BLaER1 treated with 17β-estradiol and CSF1 and Interleukin-3, amounts not matched to agents 10 nM and 100 nM (cell line): ENCODE measurements at regions not wholly inside any gene's neighbourhood (a gene's known extent, or its start where the extent isn't known, plus 50 kb on each side); places are given as distances from the start of the nearest gene placed in this dataset.

Experiments
- H3K27ac ChIP-seq, 11 experiments: shearing (Covaris generic); formaldehyde crosslinking; 2 replicates each; pipeline ENCODE4 v1.8.1; 2022
- H3K27me3 ChIP-seq, 11 experiments: shearing (Covaris generic); formaldehyde crosslinking; 2 replicates each; pipeline ENCODE4 v1.8.1; 2022
- H3K36me3 ChIP-seq, 11 experiments: shearing (Covaris generic); formaldehyde crosslinking; 2 replicates each; pipeline ENCODE4 v1.8.1; 2022
- H3K4me1 ChIP-seq, 10 experiments: shearing (Covaris generic); formaldehyde crosslinking; 2 replicates each; pipeline ENCODE4 v1.8.1; 2022
- H3K4me2 ChIP-seq, 11 experiments: shearing (Covaris generic); formaldehyde crosslinking; 2 replicates each; pipeline ENCODE4 v1.8.1; 2022
- H3K4me3 ChIP-seq, 10 experiments: shearing (Covaris generic); formaldehyde crosslinking; 2 replicates each; pipeline ENCODE4 v1.8.1; 2022
- H3K9ac ChIP-seq, 11 experiments: shearing (Covaris generic); formaldehyde crosslinking; 2 replicates each; pipeline ENCODE4 v1.8.1; 2022
- H3K9me3 ChIP-seq, 11 experiments: shearing (Covaris generic); formaldehyde crosslinking; replicated peaks in 1 of 11; 2 replicates each; pipeline ENCODE4 v1.8.1; 2022
- H4K20me1 ChIP-seq, 11 experiments: shearing (Covaris generic); formaldehyde crosslinking; 2 replicates each; pipeline ENCODE4 v1.8.1; 2022
- Cebpa-rat ChIP-seq, 11 experiments: shearing (Covaris generic); IDR thresholded peaks; 2 replicates each; pipeline ENCODE4 v1.8.1; 2022

GRCh38 chr6:14258695-14259593 is 141.4 kb downstream of the CD83 start:
- Histone ChIP-seq H3K9ac (no peak overlapping the region), H3K4me1 (peaks cover 0 to 16% (median 0%) of the 10 kb centered on the region in 10 experiments; a peak in 4 of 20 replicates), H4K20me1 (no peaks in the 10 kb centered on the region), H3K27ac (no peak overlapping the region), H3K4me2 (no peak overlapping the region), H3K36me3 (no peaks in the 10 kb centered on the region), H3K9me3 (peaks cover 13 to 21% (median 16%) of the 10 kb centered on the region in 11 experiments), H3K27me3 (no peaks in the 10 kb centered on the region), H3K4me3 (no peak overlapping the region)
- no peak for TF ChIP-seq Cebpa-rat (IDR thresholded peaks at IDR 0.05)

- no peak overlapping the region for H3K27ac ChIP-seq
- H3K4me1 ChIP-seq: peaks cover 0 to 11% (median 0%) of the 10 kb centered on the region in 10 experiments; a peak in 4 of 20 replicates
- no peak overlapping the region for H3K4me2 ChIP-seq
- no peaks in the 10 kb centered on the region for H3K36me3 ChIP-seq
- H3K4me3 ChIP-seq: no peak overlapping the region
- H3K27me3 ChIP-seq: no peaks in the 10 kb centered on the region
- H3K9me3 ChIP-seq: peaks cover 19 to 28% (median 23%) of the 10 kb centered on the region in 11 experiments
- no peak for TF ChIP-seq Cebpa-rat (IDR thresholded peaks at IDR 0.05)
- H4K20me1 ChIP-seq: no peaks in the 10 kb centered on the region
- no peak overlapping the region for H3K9ac ChIP-seq
Observed at GRCh38 chr6:14259594-14260152, 142.1 kb downstream of the CD83 start.

- Histone ChIP-seq H3K9ac (no peak overlapping the region), H3K27ac (no peak overlapping the region), H3K27me3 (no peaks in the 10 kb centered on the region), H3K36me3 (no peaks in the 10 kb centered on the region), H3K4me2 (no peak overlapping the region), H3K4me3 (no peak overlapping the region), H3K4me1 (0 out of 20 replicates have a peak, but pooled peaks cover 0 to 6% (median 0%) of the 10 kb centered on the region in 10 experiments), H3K9me3 (peaks cover 27 to 36% (median 33%) of the 10 kb centered on the region in 11 experiments), H4K20me1 (no peaks in the 10 kb centered on the region)
- TF ChIP-seq Cebpa-rat (IDR thresholded peaks at IDR 0.05): no peak
Observed at GRCh38 chr6:14260839-14261238, 143.3 kb downstream of the CD83 start.

GRCh38 chr6:14263881-14264424 is 146.4 kb downstream of the CD83 start:
- Histone ChIP-seq H3K9ac (no peak overlapping the region), H3K4me1 (peaks cover 0 to under 1% (median 0%) of the 10 kb centered on the region in 10 experiments; a peak in 3 of 20 replicates), H3K36me3 (no peaks in the 10 kb centered on the region), H4K20me1 (no peaks in the 10 kb centered on the region), H3K9me3 (peaks cover 27 to 40% (median 33%) of the 10 kb centered on the region in 11 experiments), H3K4me3 (no peak overlapping the region), H3K27ac (no peak overlapping the region), H3K4me2 (no peak overlapping the region), H3K27me3 (no peaks in the 10 kb centered on the region)
- no peak for TF ChIP-seq Cebpa-rat (IDR thresholded peaks at IDR 0.05)

- Histone ChIP-seq H3K4me1 (peaks cover 0 to 13% (median 7%) of the 10 kb centered on the region in 10 experiments; a peak in 14 of 20 replicates), H3K36me3 (no peaks in the 10 kb centered on the region), H3K9me3 (peaks cover 27 to 40% (median 33%) of the 10 kb centered on the region in 11 experiments), H3K27me3 (no peaks in the 10 kb centered on the region), H4K20me1 (no peaks in the 10 kb centered on the region), H3K4me3 (no peak overlapping the region), H3K27ac (no peak overlapping the region), H3K4me2 (no peak overlapping the region), H3K9ac (no peak overlapping the region)
- no peak for TF ChIP-seq Cebpa-rat (IDR thresholded peaks at IDR 0.05)
Observed at GRCh38 chr6:14265049-14266021, 147.8 kb downstream of the CD83 start.

GRCh38 chr6:14266266-14266665 is 148.7 kb downstream of the CD83 start:
- no peak overlapping the region for H3K27ac ChIP-seq
- TF ChIP-seq Cebpa-rat (IDR thresholded peaks at IDR 0.05): no peak
- peaks cover 9 to 22% (median 13%) of the 10 kb centered on the region in 10 experiments; a peak in 19 of 20 replicates for H3K4me1 ChIP-seq
- H3K36me3 ChIP-seq: no peaks in the 10 kb centered on the region
- no peak overlapping the region for H3K4me2 ChIP-seq
- no peaks in the 10 kb centered on the region for H4K20me1 ChIP-seq
- H3K9me3 ChIP-seq: peaks cover 18 to 33% (median 26%) of the 10 kb centered on the region in 11 experiments
- no peak overlapping the region for H3K4me3 ChIP-seq
- H3K27me3 ChIP-seq: no peaks in the 10 kb centered on the region
- H3K9ac ChIP-seq: no peak overlapping the region

- Histone ChIP-seq H3K9me3 (peaks cover 25 to 49% (median 35%) of the 10 kb centered on the region in 11 experiments), H3K4me3 (no peak overlapping the region), H3K27me3 (no peaks in the 10 kb centered on the region), H3K9ac (no peak overlapping the region), H3K4me2 (no peak overlapping the region), H3K27ac (no peak overlapping the region), H4K20me1 (no peaks in the 10 kb centered on the region), H3K36me3 (peaks cover 0 to 7% (median 0%) of the 10 kb centered on the region in 11 experiments; a peak in 1 of 22 replicates), H3K4me1 (peaks cover 12 to 31% (median 22%) of the 10 kb centered on the region in 10 experiments; a peak in 19 of 20 replicates)
- TF ChIP-seq Cebpa-rat (IDR thresholded peaks at IDR 0.05): no peak
Observed at GRCh38 chr6:14267885-14268660, 150.5 kb downstream of the CD83 start.

GRCh38 chr6:14269436-14269835 is 151.9 kb downstream of the CD83 start:
- no peak for TF ChIP-seq Cebpa-rat (IDR thresholded peaks at IDR 0.05)
- Histone ChIP-seq H3K4me3 (no peak overlapping the region), H3K27ac (no peak overlapping the region), H3K4me1 (peaks cover 18 to 44% (median 28%) of the 10 kb centered on the region in 10 experiments), H4K20me1 (no peaks in the 10 kb centered on the region), H3K9ac (no peak overlapping the region), H3K4me2 (peak overlapping the region in 6 of 11 experiments; percentile 25 to 56 (median 37); a peak in 10 of 22 replicates), H3K27me3 (no peaks in the 10 kb centered on the region), H3K9me3 (peaks cover 15 to 43% (median 27%) of the 10 kb centered on the region in 11 experiments), H3K36me3 (peaks cover 0 to 7% (median 0%) of the 10 kb centered on the region in 11 experiments; a peak in 1 of 22 replicates)
